ENCODE measurements at regions not wholly inside any gene's neighbourhood (a gene's known extent, or its start where the extent isn't known, plus 50 kb on each side); places are given as distances from the start of the nearest gene placed in this dataset.
A peak's percentile ranks its signal among the peaks of the same experiment; 100 is the strongest.
"Not testable (repeated sequence)": the region's sequence is repeated elsewhere in the genome, so short reads cannot be mapped to it uniquely, and the experiment has no call there.

DNA sequence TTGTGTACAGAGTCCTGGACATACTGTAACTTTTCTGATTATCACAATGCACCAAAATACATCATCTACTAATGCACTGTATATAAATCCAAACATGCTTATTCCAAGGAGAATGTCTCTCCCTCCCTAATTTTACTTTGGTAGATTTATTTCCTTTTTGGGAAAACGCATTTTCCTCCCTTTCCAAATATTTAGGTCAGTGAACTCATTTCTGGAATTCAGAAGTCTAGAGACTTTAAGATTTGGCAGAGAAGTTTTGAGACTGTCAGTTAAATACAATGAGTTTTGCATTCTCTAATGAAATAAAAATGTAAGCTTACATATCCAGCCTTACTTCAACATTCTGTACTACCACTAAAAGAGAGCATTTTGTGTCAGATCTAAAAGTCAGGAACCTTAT, 165.8 kb upstream of the EDNRB start:
- DNase-seq (ENCODE audit: low spot score) = no peak

- DNase-seq (ENCODE audit: low spot score) = no peak
Measured at GRCh38 chr13:78078168-78078567, 159.5 kb upstream of the EDNRB start.

DNA sequence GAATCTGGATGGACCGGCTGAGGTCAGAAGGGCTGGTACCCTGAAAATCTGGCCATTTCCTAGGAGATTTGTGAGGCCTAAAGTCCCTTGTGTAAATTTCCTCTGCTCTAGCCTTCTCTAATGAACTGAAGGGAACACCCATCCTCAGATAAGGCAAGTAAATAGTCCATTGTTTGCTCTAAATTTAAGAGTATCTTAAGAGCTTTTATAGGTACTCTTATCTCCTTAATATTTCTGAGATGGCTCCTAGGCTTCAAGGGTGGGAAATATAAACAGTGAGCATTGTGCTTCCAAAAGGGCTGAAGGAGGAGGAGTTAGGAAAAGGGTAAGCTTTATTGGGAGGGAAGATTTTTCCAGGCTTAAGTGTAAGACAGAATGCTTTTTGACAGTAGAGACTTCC, 148.7 kb upstream of the EDNRB start:
- peak; percentile 34 for DNase-seq (ENCODE audit: low spot score)

GRCh38 chr13:78065141-78065540, 146.5 kb upstream of the EDNRB start:
- DNase-seq (ENCODE audit: low spot score) = no peak

DNA sequence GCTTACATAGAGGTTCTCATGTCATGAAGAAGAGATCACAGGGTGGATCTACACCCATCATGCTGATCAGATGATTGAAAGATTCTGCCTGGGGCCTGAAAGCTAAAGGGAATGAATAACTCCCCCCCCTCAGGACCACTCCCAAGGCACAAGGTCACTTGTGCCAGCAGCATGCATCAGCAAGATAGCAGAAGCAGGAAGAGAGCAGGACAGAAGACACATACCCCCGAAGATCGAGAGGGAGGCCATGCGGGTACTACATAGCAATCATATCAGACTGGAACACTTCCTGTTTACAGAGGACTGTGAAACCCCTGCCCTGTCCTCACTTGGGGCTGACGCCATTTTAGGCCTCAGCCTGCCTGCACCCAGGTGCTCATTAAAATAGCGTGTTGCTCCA, 143.2 kb upstream of the EDNRB start:
- DNase-seq (ENCODE audit: low spot score) = no peak

DNA sequence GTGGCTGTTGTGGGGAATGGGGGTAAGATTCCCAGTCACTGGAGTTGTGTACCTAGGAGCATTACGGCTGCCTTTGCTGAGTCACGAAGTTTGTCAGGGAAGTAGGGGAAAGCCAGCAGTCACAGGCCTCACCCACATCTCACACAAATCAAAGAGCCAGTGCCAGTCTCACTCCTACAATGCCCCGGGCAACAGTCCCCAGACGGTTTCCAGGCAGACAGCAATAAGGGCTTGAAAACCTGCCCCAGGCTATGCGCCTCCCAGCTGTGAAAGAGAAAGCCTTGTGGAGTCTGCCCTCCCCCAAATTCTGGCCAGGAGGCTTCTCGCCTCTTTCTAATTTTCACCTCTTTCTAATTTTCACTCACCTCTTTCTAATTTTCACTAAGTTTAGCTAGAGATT, 142.3 kb upstream of the EDNRB start:
- DNase-seq (ENCODE audit: low spot score) = no peak

- DNase-seq (ENCODE audit: low spot score) = not testable (repeated sequence)
Measured at GRCh38 chr13:78056865-78057264, 138.2 kb upstream of the EDNRB start.

DNA sequence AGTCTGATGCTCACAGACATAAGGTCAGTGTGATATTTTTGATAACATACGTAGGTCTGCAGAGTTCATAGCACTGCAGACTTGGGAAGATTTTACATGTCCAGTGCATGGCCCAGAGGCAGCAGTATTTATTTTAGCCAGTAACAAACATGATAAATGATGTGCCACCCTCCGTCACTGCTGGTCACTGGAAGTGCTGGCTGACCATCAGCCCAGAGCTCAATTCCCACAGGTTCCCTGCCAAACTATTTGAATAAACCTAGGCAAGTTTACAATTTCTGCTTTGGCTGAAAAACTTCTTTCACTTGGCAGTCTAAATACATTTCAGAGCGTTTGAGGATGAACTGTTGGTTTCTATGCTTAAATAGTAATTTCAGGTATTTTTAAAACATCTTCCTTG, 135.5 kb upstream of the EDNRB start:
- DNase-seq (ENCODE audit: low spot score) = no peak

DNA sequence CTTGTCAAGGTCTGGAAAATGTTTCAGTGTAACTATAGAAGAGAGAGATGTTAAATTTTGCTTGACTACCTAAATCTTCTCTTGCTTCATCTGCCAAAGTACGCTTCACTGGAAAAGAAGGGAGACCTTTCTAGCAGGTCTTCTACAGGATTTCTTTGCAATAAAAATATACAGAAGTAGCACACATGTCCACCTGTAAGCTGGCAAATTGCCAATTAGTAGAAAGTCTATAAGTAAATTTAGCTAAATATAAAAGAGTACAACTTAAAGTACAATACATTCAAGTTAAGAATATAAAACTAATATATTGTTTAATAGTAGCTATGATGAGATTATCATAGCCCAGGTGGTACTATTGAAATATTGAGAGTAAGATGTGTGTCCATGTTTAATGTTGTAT, 128.5 kb upstream of the EDNRB start:
- DNase-seq (ENCODE audit: low spot score) = no peak

DNA sequence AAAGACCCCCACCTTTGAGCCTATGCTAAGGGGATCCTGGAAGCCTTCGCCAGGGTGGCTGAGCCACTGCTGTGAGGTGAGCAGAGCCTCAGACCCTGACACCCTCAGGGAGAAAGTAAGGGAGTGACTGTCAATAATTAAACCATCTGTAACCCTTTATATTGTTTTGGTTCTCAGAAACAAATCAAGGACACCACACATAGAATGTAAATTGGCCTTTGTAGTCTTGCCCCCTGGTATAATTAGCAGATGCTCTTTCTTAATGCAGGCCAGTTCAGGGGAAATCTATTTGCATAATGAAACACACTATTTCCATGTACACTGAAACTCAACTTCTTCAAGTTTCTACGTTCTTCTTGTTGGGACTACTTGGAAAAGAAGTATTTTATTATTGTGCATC, 127.7 kb upstream of the EDNRB start:
- DNase-seq (ENCODE audit: low spot score) = no peak

- no peak for DNase-seq (ENCODE audit: low spot score)
Measured at GRCh38 chr13:78045916-78046315, 127.3 kb upstream of the EDNRB start.

DNA sequence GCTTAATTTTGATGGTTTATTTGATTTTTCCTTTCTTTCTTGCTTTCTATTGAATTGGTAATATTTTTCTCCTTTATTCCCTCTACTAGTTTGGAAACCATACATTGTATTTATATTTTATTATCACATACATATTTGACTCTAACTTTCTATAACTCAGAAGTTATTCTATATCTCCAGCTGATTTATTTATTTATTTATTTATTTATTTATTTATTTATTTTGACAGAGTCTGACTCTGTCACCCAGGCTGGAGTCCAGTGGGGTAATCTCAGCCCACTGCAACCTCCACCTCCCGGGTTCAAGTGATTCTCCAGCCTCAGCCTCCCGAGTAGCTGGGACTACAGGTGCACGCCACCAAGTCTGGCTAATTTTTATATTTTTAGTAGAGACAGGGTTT, 122.7 kb upstream of the EDNRB start:
- DNase-seq (ENCODE audit: low spot score) = not testable (repeated sequence)

- DNase-seq (ENCODE audit: low spot score) = no peak
Measured at GRCh38 chr13:78040205-78040830, 121.7 kb upstream of the EDNRB start.

- no peak for DNase-seq (ENCODE audit: low spot score)
Measured at GRCh38 chr13:78036841-78037240, 118.2 kb upstream of the EDNRB start.

DNA sequence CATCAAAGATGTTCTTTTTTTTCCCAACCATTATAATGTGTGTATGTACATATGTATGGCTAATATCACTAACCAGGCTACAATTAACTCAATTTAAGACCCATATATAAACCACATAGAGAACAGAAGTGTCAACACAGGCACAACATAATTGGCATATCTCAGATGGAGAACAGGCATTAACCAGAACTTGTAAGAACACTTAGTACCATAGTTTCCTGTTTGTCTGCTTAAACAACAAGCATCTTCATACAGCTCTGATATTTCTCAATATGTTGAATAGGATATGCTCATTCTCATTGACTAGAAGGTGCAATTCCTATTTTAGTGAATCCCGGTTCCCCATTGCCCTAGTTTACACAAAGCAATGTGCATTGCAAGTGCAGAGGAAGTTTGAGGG, 116.9 kb upstream of the EDNRB start:
- DNase-seq (ENCODE audit: low spot score) = no peak

DNA sequence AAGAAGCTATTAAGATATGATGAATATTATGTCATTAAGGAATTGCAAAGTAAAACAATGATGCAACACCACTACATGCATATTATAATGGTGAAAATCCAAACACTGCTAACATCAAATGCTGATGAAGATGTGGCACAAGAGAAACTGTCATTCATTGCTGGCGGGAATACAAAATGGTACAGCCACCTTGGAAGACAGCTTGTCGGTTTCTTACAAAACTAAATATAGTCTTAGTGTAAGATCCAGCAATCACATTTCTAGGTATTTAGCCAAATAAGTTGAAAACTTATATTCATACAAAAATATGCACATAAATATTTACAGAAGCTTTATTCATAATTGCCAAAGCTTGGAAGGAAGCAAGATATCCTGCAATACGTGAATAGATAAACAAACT, 114.9 kb upstream of the EDNRB start:
- DNase-seq (ENCODE audit: low spot score) = no peak

DNA sequence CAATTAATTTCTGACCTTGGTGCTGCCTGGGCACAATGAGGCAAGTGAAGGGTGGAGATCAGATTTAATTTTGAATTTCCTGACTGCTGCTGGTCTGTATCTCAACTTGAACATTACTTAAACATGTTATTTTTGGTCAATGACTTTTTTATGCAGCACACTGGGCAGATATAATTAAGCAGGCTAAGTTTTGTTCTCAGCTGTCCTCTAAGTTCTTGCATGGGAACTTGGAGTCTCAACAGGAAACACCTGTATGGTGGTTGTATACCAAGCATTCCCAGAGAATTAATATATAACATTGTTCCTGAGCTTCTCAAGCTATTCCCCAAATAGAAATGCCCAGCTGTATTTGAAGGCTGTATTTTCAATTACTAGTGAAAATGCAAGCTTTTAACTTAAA, 113.5 kb upstream of the EDNRB start:
- DNase-seq (ENCODE audit: low spot score) = no peak

DNA sequence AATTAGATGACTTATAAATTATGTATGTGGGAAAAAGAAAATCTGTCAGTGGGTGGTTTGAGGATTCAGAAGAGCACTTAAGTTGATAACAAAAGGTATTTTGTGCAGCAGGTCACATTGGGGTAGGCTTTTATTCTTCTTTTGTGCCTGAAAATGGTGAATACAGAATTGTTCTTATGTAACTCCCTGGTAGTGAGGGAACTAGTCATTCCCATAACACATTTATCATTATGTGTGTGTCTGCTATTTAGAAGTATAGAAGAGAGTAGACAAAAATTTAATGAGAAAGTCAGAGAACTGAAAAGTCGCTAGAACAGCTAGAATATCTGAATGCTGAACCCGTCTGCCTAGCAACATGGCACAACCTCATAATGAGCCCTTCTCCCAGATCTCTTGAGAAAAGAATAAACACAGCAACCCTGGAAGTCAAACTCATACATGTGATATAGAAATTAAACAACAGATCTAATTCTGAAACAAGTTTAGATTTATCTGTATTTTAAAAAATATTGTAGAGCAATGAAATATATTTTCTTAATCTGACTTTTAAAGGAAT, 111.8 kb upstream of the EDNRB start:
- peak; percentile 59 for DNase-seq (ENCODE audit: low spot score)

- peak; percentile 75 for DNase-seq (ENCODE audit: low spot score)
Measured at GRCh38 chr13:78029901-78030300, 111.3 kb upstream of the EDNRB start.

DNA sequence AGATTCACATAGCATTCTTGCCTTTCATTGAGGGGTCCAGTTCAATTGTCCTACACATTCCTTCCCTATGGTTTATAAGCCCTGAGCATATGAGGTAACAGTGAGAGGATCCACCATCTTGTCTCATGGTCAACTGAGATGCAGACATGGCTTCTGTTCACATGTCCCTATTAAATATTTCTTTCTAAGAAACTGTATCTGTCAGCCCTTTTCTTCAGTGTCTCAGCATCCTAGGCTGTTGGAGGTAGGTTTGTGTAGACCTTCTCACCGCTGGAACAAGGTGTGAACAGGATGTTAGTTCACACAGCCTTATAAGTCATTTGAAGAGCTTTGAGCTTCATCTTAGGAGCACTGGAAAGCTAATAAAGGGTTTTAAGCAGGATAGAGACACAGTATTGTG, 110.3 kb upstream of the EDNRB start:
- no peak for DNase-seq (ENCODE audit: low spot score)

DNA sequence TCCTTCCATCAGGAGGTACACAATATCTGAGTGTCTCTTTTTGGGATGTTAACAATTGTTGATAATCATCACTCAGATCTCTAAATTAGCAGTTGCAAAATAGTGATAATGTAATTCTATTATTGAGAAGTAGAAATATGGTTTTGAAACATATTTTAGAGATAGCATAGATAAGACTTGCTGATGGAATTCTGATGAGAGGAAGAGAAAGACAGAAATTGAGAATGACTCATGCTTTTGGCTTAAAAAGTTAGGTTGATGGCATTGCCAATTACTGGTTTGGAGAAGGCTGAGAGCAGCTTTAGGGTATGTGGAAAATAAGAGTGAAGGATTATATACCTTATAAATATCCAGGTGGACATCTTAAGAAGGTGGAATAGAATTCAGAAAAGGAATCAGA, 106.4 kb upstream of the EDNRB start:
- no peak for DNase-seq (ENCODE audit: low spot score)

- peak; percentile 28 for DNase-seq (ENCODE audit: low spot score)
Measured at GRCh38 chr13:78022164-78022877, 103.7 kb upstream of the EDNRB start.

- DNase-seq (ENCODE audit: low spot score) = no peak
Measured at GRCh38 chr13:78020861-78021260, 102.2 kb upstream of the EDNRB start.

DNA sequence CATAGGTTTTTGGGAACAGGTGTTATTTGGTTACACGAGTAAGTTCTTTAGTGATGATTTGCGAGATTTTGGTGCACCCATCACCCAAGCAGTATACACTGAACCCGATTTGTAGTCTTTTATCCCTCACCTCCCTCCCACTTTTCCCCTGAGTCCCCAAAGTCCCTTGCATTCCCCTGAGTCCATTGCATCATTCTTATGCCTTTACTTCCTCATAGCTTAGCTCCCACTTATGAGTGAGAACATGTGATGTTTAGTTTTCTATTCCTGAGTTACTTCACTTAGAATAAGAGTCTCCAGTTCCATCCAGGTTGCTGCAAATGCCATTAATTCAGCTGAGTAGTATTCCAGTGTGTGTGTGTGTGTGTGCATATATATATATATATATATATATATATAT, 97.2 kb upstream of the EDNRB start:
- DNase-seq (ENCODE audit: low spot score) = no peak

Measured in COLO829 (cell line).